Stimulated activated CD8-positive, alpha-beta memory T cell treated with anti-CD3 and anti-CD28 coated beads, Interleukin-12 subunit alpha, Interleukin-12 subunit beta, amount 100 ng/mL, for 24 hours (primary cell): ENCODE measurements at regions not wholly inside any gene's neighbourhood (a gene's known extent, or its start where the extent isn't known, plus 50 kb on each side); places are given as distances from the start of the nearest gene placed in this dataset.
"Not testable (repeated sequence)": the region's sequence is repeated elsewhere in the genome, so short reads cannot be mapped to it uniquely, and the experiment has no call there.

Source experiments
- DNase-seq: peaks from one replicate; pipeline ENCODE4 v3.0.0-alpha.2; 2020; ENCODE audit errors: extremely low read depth

DNA sequence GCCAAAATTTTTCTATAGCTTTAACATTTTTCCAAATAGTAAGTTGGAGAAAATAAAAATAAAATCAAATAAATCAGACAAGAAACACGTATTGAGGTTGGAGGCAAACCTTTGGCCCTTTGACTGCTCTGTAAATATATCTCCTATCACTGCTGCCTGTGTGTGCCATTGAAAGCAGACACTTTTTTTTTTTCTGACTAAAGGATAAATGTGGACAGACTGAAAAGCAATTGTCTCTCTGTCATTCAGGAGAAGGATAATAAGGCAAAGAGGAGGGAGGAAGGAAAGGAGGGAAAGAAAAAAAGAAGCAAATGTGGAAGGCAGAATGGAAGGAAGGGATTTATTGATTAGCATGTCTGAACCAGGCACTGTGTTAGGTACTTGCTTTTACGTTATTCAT lies 85.2 kb upstream of the SULF2 start:
- DNase-seq, result no peak

DNA sequence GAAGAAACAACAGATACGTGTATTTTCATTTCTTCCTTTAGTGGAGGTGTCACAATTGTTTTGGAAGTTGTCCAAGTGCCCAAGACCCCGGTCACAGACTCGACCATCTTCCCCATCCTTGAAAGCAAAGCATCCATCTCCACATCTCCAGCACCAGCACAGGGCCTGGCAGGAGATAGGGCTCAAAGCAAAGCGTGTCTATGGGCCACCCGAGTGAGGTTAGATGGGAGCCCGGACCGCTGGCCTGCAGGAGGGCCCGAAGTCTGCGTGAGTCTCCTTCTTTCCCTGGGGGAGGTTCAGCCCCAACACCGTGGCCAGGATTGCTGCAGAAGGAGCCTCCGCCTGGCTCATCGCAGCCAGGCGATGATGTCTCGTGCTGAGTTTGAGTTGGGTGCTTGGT lies 83.5 kb upstream of the SULF2 start:
- no peak for DNase-seq

DNA sequence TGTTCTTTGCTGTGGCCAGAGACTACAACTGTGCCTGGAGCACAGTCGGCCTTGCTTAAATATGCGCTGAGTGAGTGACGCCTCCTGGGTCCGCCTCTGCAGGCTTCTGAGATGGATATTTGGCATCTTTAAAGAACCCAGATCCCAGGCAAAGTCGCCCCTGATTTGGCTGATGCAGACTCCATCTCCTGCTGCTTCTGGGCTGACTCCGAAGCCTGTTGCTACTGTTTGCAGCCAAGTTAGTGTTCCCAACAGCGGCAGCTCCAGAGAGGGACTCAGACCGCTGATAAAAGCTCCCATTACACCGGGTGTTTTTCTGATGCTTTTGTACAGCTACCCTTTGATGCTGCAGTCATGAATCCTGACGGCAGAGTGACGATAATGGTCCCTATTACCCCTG lies 83.0 kb upstream of the SULF2 start:
- no peak for DNase-seq

DNA sequence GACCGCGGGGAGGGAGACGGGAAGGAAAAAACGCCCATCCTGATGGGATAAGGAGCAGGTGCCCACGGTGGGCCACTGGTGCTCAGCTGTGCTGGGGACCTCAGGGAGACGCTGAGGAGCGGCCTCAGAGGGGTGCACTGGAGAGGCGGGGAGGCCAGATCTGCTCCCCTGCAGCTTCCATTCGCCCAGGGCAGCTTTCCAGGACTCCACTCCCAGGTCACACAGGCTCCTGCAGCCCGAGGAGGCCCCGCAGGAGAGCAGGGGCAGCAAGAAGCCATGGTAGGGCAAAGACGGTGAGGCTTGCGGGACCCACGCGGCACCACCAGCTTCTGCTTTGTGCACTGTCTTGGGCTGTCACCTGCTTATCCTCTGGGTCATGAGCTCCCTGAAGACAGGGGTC lies 82.5 kb upstream of the SULF2 start:
- no peak for DNase-seq

DNA sequence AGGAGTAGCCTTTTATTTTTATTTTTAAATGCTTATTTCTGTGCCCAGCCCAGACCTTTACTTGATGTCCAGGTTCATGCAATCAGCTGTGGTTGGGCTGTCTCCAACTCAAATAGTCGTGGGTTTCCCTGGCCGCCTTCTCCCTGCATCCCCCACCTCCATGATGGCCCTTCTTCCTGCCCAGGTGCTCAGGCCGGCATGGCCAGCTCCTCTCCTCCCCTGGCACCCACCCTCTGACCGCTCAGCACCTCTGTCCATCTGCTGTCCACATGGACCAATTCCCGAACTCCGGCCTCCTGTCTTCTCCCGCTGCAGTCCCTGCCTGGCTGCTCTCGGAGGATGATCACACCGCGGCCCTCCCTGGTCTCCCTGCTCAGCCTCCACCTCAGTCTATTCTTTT lies 81.2 kb upstream of the SULF2 start:
- no peak for DNase-seq

DNA sequence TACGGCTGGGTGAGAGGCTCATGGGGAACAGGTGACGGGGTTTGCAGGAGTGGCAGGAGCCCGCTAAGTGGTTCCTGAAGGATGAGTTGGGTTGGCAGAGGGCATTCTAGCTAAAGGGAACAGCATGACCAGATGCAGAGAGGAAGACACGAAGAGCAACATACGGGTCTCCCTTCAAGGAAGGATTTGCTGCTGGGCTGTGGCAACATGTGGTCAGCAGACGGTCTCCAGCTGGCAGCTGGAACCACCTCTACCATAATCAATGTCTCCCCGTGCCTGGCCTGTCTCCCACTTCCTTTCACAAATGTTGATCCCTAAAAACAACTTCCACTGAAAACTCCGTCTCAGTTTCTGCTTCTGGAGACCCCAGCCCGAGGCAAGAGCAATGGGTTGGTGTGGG lies 80.6 kb upstream of the SULF2 start:
- DNase-seq, result no peak

DNA sequence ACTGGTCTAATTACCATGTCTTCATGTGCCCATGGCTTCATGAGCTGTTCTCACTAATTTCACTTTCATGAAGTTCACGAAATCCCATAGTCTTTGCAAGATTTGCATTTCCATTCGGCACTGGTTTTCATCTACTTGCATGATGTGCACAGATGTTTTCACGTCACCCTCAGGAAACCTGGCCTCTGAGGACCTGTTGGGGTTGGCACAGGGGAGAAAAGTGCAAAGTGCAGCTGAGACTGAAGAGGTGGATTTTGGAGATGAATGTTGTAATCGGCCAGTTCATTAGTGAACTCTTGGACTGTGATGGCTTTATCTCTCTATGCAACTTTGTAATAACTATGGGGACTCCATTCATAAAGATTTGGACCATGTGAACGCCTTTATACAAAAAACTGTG lies 80.2 kb upstream of the SULF2 start:
- DNase-seq, result no peak

DNA sequence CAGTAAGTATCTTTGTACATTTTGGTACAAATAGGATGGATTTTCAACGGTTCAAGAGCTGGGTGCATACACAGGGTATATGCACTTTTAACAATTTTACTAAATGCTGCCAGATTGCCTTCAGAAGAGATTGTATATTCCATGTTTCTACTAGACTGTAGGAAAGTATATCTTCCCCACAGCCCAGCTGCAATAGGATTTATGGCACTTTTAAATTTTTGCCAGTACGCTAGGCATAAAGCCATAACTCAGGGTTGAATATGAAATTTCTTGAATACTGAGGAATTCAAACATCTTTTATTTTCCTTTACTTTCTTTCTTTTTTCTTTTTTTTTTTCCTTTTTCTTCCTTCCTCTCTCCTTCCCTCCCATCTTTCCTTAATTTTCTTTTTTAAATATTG lies 78.7 kb upstream of the SULF2 start:
- DNase-seq, result no peak

DNA sequence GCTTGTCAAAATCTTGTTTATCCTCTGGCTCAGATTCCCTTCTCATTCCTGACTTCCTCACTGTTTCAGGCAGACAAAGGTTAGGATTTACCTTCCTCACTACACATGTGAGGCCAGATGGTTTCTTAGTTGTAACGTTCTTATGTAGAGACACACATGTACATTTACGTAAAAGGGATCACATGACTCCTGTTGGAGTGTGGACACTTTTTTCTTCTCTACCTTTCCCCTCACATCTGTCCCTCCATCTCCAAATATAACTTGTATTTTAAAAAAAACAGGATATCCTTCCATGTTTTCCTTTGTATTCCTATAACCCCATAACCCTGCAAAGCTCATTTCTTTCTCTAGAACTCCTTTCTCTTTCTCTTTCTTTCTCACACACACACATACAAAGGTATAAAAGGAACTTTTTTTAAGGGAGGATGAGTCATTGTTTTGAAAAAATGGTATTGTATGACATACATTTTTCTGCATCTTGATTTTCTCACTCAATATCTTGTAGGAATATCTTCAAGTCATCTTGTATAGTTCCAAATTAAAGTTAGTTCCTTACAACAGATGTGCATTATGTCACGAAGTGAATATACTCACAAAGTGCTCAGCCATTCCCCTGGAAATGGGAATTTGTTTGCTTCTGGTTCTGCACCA lies 78.2 kb upstream of the SULF2 start:
- DNase-seq, result no peak

DNA sequence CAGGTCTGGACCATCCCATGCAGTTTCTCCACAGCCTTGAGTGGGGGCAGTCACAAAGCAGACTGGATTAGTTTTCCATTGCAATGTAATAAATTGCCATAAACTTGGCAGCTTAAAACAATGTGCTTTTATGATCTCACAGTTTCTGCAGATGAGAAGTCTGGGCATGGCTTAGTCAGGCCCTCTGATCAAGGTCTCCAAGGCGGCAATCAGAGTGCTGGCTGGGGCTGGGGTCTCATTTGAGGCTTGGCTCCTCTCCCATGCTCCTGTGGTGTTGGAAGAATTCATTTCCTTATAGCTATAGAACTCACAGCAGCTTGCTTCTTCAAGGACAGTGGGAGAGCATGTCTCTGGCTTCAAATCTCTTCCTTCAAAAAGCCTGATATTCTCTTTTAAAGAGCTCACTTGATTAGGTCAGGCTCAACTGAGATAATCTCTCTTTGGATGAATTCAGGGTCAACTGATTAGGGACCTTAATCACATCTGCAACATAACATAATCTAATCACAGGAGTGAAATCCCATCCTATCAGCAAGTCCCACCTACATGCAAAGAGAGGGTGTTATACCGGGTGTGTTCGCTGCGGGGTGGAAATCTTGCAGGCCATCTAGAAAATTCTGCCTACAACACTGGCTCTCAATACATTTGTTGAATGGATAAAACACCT lies 77.4 kb upstream of the SULF2 start:
- DNase-seq, result no peak

DNA sequence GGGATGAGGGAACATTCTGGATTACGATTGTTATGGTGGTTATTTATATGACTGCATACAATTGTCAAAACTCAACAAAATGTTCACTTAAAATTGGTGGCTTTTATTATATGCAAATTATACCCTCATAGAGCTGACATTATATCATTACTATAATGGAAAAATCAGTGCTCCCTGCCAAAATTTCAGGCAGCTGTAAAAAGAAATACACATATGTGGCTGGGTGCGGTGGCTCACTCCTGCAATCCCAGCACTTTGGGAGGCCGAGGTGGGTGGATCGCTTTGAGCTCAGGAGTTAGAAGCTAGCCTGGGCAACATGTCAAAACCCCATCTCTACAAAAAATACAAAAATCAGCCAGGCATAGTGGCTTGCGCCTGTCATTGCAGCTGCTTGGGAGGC lies 75.8 kb upstream of the SULF2 start:
- DNase-seq, result no peak

DNA sequence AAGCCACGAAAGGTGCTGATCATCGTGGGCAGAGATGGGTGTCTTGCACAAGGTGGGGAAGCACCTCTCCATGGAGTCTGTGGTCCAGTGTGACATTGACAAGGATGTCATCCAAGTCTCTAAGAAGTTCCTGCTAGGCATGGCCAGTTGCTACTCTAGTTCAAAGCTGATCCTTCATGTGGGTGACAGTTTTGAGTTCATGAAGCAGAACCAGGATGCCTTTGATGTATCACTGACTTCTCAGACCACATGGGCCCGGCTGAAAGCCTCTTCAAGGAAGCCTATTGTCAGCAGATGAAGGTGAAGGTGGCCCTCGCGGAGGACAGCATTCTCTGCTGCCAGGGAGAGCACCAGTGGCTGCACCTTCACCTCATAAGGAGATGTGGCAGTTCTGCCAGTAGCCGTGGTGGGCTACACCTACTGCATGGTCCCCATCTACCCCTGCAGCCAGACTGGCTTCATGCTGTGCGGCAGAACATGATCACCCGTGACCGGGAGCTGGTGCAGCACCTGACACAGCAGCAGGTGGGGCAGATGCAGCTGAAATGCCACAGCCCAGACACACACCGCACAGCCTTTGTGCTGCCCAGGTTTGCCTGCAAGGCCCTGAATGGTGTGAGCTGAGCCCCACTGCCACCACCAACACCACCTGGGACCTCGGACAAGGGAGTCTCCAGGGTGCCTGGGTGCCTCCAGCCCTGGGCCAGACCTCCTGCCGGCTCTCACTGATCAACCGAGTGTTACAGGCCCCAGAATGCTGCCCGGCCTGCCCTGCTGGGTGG lies 75.0 kb upstream of the SULF2 start:
- no peak for DNase-seq

DNA sequence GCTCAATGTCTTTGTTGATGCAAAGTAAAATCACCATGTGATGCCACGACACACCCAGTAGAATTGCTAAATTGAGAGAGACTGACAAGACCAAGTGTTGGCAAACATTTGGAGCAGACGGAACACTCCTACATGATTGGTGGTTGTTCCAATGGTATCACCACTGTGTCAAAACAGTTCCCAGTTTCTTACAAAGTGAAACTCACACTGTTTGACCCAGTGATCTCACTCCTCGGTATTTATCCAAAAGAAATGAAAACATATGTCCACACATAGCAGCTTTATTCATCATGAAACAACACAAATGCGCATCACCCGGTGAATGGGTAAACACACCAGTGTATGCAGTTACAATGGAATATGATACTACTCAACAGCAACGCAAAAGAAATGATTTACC lies 74.0 kb upstream of the SULF2 start:
- DNase-seq, result no peak

DNA sequence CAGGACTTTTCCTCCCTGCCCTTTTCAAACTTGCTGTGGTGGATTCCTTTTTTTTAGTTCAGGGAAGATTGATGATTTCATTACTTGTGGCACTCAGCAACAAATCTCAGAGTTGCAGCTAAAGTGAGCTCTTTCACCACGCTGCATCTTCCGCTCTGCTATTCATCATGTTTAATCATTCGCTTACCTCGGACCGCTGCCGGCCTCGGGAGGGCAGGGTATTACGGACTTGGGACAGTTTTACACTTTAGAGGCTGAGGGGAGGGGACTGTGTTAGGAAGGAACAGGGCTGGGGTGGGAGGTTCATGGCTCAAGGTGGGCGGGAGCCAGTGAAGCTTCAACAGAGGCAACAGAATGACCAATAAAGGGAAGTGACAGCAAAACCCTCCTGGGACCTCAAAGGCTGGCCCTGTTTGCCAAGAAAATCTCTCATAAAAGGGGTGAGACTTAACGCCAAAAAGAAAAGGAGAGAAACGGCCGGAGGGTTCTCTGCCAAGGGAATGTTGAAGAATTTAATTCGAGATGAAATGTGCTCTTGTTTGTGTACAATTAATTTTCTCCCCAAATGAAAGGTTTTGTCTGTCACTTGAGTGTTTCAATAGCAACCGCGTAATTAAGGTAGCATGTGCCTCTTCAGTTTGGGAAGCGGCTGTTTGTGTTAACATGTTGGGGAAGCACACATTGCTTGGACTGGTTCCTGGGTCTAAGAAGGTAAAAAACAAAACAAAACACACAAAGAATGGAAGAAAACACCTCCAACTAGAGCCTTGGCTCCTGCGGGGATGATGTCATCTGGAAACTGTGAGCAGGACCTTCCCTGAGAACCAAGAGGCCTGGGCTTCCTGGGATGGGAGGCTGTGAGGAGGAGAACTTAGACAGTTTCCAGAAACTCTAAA lies 72.5 kb upstream of the SULF2 start:
- DNase-seq, result no peak

DNA sequence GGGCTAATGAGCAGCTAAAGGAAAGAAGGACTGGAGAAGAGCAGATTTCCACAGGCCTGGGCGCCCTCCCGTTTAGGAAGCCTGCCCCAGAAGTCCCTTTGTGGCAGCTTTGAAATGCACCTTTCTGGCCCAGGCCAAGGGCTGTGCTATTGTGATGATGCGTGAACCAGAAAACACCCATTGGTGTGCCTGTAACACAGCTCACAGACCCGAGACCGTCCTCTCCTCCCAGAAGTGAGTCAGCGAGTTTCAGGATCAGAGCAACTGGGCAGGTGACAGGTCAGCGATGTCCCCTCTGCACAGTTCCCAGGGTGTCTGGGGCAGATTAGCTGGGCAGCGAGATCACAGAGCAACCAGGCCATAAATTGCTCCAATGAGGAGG lies 71.9 kb upstream of the SULF2 start:
- DNase-seq, result no peak

DNA sequence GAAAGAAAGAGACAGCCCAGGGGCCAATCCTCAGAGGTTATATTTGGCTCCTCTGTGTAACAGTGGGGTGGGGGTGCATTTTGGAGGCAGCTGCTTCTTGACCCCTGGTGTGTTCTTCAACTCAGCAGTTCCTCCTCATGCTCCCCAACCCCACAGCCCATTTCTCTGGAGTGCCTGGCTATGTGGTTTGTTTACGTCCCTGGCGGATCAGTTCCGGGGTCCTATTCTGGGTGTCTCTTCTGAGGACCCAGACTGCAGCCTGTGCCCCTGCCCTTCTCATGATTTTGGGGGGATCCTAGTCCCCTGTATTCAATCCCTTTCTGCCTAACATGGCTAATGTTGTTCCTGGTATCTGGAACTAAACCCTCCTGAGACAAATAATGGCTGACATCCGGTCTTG lies 70.5 kb upstream of the SULF2 start:
- DNase-seq, result no peak

DNA sequence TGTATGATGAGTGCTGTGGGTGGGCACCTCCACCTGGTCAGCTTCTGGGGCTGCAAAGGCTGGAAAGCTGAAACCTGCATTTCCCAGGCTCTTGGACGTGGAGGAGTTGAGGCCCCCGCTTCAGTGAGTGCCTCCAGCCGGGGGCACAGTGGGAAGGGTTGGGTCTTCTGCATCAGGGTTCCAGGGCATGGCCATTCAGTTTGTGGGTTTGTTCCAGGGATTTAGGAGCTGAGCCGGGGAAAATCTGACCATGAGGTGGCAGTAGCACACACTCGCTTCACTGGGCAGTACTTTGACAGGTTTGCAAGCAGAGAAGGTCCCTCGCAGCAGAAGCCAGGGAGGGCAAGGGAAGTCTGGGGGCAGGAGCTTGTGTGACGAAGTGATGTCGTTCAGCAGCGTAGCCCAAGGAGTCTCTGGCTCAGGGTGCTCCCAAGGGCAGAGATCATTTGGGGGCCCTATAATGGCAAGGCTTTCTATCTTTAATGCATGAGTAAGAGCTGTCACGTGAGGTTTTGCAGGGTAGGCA lies 69.5 kb upstream of the SULF2 start:
- DNase-seq, result no peak

DNA sequence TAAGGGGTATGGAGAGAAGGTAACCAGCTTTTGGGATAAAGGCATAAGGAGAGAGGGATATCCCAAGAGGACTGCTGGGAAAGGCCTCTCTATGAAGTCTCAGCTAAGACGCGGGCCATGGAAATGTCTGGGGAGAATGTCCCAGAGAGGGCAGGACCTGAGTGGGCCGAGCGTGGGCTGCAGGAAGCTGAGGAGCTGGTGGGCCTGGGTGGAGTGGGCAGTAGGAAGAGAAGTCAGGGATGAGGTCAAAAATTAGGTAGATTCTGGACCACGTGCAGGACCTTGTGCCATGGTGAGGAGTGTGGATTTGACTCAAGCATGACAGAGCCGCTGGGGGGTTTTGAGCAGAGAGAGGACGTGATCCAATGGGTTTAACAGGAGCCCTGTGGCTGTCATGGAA lies 66.5 kb upstream of the SULF2 start:
- DNase-seq, result no peak

DNA sequence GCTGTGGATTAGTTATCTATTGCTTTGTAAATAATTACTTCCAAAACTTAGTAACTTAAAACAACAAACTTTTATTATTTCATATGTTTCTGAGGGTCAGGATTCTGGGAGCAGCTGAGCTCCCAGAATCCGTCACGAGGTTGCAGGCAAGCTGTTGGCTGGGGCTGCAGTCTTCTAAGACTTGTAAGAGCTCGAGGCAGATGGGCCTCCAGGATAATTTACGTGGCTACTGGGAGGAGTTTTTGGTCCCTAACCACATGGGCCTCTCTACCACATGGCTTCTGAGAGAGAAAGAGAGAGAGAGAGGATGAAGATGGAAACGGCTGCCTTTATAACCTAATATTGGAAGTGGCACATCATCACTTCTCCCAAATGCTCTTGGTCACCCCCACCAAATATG lies 64.9 kb upstream of the SULF2 start:
- DNase-seq, result no peak

DNA sequence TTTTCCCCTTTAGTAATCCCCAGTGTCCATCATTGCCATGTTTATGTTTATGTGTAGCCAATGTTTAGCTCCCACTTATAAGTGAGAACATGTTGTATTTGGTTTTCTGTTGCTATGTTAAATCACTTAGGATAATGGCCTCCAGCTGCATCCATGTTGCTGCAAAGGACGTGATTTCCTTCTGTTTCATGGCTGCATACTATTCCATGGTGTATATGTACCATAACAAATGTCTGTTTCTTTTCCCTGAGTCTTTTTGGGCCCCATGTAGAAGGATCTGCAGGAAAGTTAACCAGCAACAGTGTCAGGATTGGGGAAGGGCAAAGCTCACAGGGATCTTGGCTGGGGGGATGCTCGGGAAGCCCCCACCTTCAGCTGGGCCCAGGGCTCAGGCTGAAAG lies 64.3 kb upstream of the SULF2 start:
- DNase-seq, result no peak

DNA sequence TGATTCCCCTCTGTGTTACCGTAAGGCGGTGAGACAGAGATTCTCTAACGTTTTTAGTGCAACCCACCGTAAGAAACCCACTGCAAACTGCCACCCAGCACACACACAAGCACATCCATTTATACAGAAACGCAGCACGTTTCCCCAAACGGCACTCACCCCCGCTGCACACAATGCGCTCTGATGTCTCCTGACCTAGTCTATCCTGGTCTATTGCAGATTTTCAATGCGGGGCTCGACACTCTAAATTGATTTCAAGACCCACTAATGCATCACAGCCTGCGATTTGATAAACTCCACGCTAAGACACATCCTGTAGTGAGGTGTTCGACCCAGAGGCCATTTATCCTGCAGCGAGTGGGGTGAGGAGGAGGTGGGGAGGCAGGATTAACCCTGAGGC lies 63.7 kb upstream of the SULF2 start:
- no peak for DNase-seq

DNA sequence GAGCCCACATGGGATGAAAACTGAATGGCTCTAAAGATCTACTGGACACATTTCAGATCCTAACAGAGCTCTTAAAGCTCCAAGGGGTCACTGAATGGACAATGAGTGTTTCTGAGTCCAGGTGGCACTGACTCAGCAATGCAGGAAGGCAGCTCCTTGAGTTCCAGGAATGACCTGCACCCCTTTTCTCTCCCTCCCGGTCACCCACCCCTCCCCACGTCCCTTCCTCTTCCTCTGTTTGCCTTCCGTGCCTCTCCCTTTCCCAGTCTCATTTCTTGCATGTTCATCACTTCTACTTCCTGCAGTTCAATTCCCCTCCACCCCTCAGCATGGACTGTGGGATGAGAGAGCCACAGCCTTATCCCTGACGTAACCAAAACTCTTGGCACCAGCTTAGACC lies 63.3 kb upstream of the SULF2 start:
- not testable (repeated sequence) for DNase-seq
